NCI-H510A treated with DMSO at 0.1 percent for 48 hours (cell line): ENCODE measurements at regions not wholly inside any gene's neighbourhood (a gene's known extent, or its start where the extent isn't known, plus 50 kb on each side); places are given as distances from the start of the nearest gene placed in this dataset.
"Not testable (repeated sequence)": the region's sequence is repeated elsewhere in the genome, so short reads cannot be mapped to it uniquely, and the experiment has no call there.

Experiments used
- DNase-seq: peaks from one replicate; lab custom pipeline; 2025; lab: John Stamatoyannopoulos, UW

- DNase-seq = no peak
Observed at GRCh38 chr4:54403700-54404453, 174.8 kb downstream of the PDGFRA start.

GRCh38 chr4:54409270-54409817, 180.3 kb downstream of the PDGFRA start:
- peak; percentile 48 for DNase-seq

GRCh38 chr4:54414545-54414944, 185.5 kb downstream of the PDGFRA start:
- DNase-seq = no peak

- no peak for DNase-seq
Observed at GRCh38 chr4:54417476-54417875, 188.4 kb downstream of the PDGFRA start.

GRCh38 chr4:54418468-54418867, 189.4 kb downstream of the PDGFRA start:
- no peak for DNase-seq

GRCh38 chr4:54423066-54423465, 194.0 kb downstream of the PDGFRA start:
- no peak for DNase-seq

- DNase-seq = no peak
Observed at GRCh38 chr4:54427826-54428225, 198.7 kb downstream of the PDGFRA start.

GRCh38 chr4:54428940-54429339, 199.8 kb downstream of the PDGFRA start:
- DNase-seq = no peak

GRCh38 chr4:54433686-54434085, 204.6 kb downstream of the PDGFRA start:
- no peak for DNase-seq

- DNase-seq = no peak
Observed at GRCh38 chr4:54439831-54440243, 210.7 kb downstream of the PDGFRA start.

GRCh38 chr4:54440394-54441136, 211.5 kb downstream of the PDGFRA start:
- DNase-seq = peak; percentile 17

- no peak for DNase-seq
Observed at GRCh38 chr4:54445866-54446265, 211.9 kb upstream of the KIT start.

- no peak for DNase-seq
Observed at GRCh38 chr4:54446581-54446980, 211.2 kb upstream of the KIT start.

GRCh38 chr4:54447304-54447703, 210.5 kb upstream of the KIT start:
- no peak for DNase-seq

GRCh38 chr4:54449999-54450398, 207.8 kb upstream of the KIT start:
- no peak for DNase-seq

GRCh38 chr4:54466960-54467359, 190.8 kb upstream of the KIT start:
- not testable (repeated sequence) for DNase-seq

GRCh38 chr4:54473077-54473545, 184.6 kb upstream of the KIT start:
- DNase-seq = peak; percentile 75

GRCh38 chr4:54473798-54474197, 184.0 kb upstream of the KIT start:
- DNase-seq = no peak

GRCh38 chr4:54475546-54475945, 182.2 kb upstream of the KIT start:
- DNase-seq = no peak

- DNase-seq = no peak
Observed at GRCh38 chr4:54482529-54483200, 175.1 kb upstream of the KIT start.

GRCh38 chr4:54484383-54484782, 173.4 kb upstream of the KIT start:
- peak; percentile 90 for DNase-seq

- no peak for DNase-seq
Observed at GRCh38 chr4:54487491-54487890, 170.3 kb upstream of the KIT start.
